HK-2 (cell line): ENCODE measurements at regions not wholly inside any gene's neighbourhood (a gene's known extent, or its start where the extent isn't known, plus 50 kb on each side); places are given as distances from the start of the nearest gene placed in this dataset.

ENCODE experiments used
- DNase-seq: peaks from one replicate; pipeline ENCODE4 v3.0.0-alpha.2; 2018; ENCODE audit not compliant: unreplicated experiment

GRCh38 chr2:100627330-100628300 lies 64.8 kb downstream of the PDCL3 start:
- DNase-seq: no peak

- no peak for DNase-seq
These were observed 65.7 kb downstream of the PDCL3 start for GRCh38 chr2:100628506-100628905.

- DNase-seq: no peak
These were observed 66.5 kb downstream of the PDCL3 start for GRCh38 chr2:100629309-100629708.

- no peak for DNase-seq
These were observed 67.7 kb downstream of the PDCL3 start for GRCh38 chr2:100630473-100630977.

- DNase-seq: no peak
These were observed 69.2 kb downstream of the PDCL3 start for GRCh38 chr2:100632037-100632436.

- DNase-seq: no peak
These were observed 70.0 kb downstream of the PDCL3 start for GRCh38 chr2:100632759-100633158.

- DNase-seq: no peak
These were observed 77.0 kb downstream of the PDCL3 start for GRCh38 chr2:100639588-100640390.

- no peak for DNase-seq
These were observed 77.8 kb downstream of the PDCL3 start for GRCh38 chr2:100640431-100641124.

GRCh38 chr2:100641125-100641435 lies 78.3 kb downstream of the PDCL3 start:
- DNase-seq: no peak

GRCh38 chr2:100642425-100642824 lies 79.6 kb downstream of the PDCL3 start:
- no peak for DNase-seq

GRCh38 chr2:100643467-100643866 lies 80.7 kb downstream of the PDCL3 start:
- DNase-seq: no peak

- DNase-seq: no peak
These were observed 81.2 kb downstream of the PDCL3 start for GRCh38 chr2:100643906-100644501.

GRCh38 chr2:100645695-100646429 lies 83.1 kb downstream of the PDCL3 start:
- no peak for DNase-seq

- no peak for DNase-seq
These were observed 84.9 kb downstream of the PDCL3 start for GRCh38 chr2:100647709-100648108.

- no peak for DNase-seq
These were observed 87.4 kb downstream of the PDCL3 start for GRCh38 chr2:100650151-100650550.

GRCh38 chr2:100653449-100654035 lies 90.7 kb downstream of the PDCL3 start:
- DNase-seq: no peak

GRCh38 chr2:100654611-100655010 lies 91.8 kb downstream of the PDCL3 start:
- DNase-seq: no peak

- no peak for DNase-seq
These were observed 92.7 kb downstream of the PDCL3 start for GRCh38 chr2:100655446-100655845.

- no peak for DNase-seq
These were observed 93.2 kb downstream of the PDCL3 start for GRCh38 chr2:100655936-100656534.

GRCh38 chr2:100658017-100658416 lies 95.2 kb downstream of the PDCL3 start:
- DNase-seq: no peak
